ENCODE measurements at regions not wholly inside any gene's neighbourhood (a gene's known extent, or its start where the extent isn't known, plus 50 kb on each side); places are given as distances from the start of the nearest gene placed in this dataset.
"Not testable (repeated sequence)": the region's sequence is repeated elsewhere in the genome, so short reads cannot be mapped to it uniquely, and the experiment has no call there.

GRCh38 chr20:29883514-29884219, 1373.8 kb upstream of the DEFB115 start:
- not testable (repeated sequence) for DNase-seq

- not testable (repeated sequence) for DNase-seq
These were observed 1373.1 kb upstream of the DEFB115 start for GRCh38 chr20:29884322-29884721.

GRCh38 chr20:29885282-29886185, 1371.9 kb upstream of the DEFB115 start:
- DNase-seq: not testable (repeated sequence)

- not testable (repeated sequence) for DNase-seq
These were observed 1365.9 kb upstream of the DEFB115 start for GRCh38 chr20:29891555-29891954.

Data from suppressor macrophage treated with lipopolysaccharide for 1 hour (primary cell).